HepG2 (cell line): ENCODE measurements at regions not wholly inside any gene's neighbourhood (a gene's known extent, or its start where the extent isn't known, plus 50 kb on each side); places are given as distances from the start of the nearest gene placed in this dataset.

ENCODE experiments used
- ATAC-seq: fragments of 200-7000 bp; cut with Tn5 transposase; 3 replicates; pipeline ENCODE4 v1.9.1; 2020; ENCODE audit warnings: mild to moderate bottlenecking, moderate library complexity
- BruUV-seq: library from RNA; stranded (reverse); fragments of 400-500 nt; replicated peaks from 2 replicates; lab custom pipeline; 2021; lab: Mats Ljungman, UMichigan
- CTCF ChIA-PET: fragments of 300-600 bp; formaldehyde crosslinking; extraction: SDS; loops from one replicate; lab custom pipeline; 2021; ENCODE audit warnings: low total read pairs, inconsistent platforms, low intra/inter-chr PET ratio; lab: Yijun Ruan, JAX
- POLR2A ChIA-PET: fragments of 350-600 bp; sonication (Branson Sonifier 250); formaldehyde crosslinking; loops from one replicate; lab custom pipeline; 2020; ENCODE audit warnings: antibody characterized with exemption, inconsistent platforms; lab: Yijun Ruan, JAX
- DNase-seq: peaks from one replicate; pipeline ENCODE4 v3.0.0-alpha.2; 2015; ENCODE audit warnings: low spot score
- FAIRE-seq: peaks from 3 replicates; lab custom pipeline; 2011; peaks lifted over from hg19 to GRCh38; lab: Jason Lieb, UNC
- H2AFZ ChIP-seq: one replicate; pipeline ENCODE4 v1.6.1; 2011; ENCODE audit warnings: low read length, inconsistent platforms
- H3K27ac ChIP-seq: fragments of 300-600 bp; 3 replicates; pipeline ENCODE4 v1.8.0; 2011; ENCODE audit warnings: mixed run types, mild to moderate bottlenecking, mixed read lengths, low read length, inconsistent platforms; ENCODE audit not compliant: insufficient read depth; ENCODE audit errors: extremely low read length
- H3K27me3 ChIP-seq, 2 experiments: fragments of 200-600 bp in 1 of 2; 2 replicates in 1 of 2; 3 replicates in 1 of 2; pipeline versions ENCODE4 v1.6.0 to v1.8.0; 2011; ENCODE audit warnings: low read length in 2 of 2, mild to moderate bottlenecking in 2 of 2, moderate library complexity in 2 of 2, inconsistent platforms in 1 of 2; ENCODE audit not compliant: insufficient read depth in 2 of 2, control insufficient read depth in 1 of 2
- H3K36me3 ChIP-seq, 2 experiments: fragments of 200-600 bp in 1 of 2; replicated peaks in 1 of 2; 2 replicates in 1 of 2; 3 replicates in 1 of 2; pipeline versions ENCODE4 v1.5.1 to v1.8.0; 2011; ENCODE audit warnings: low read length in 2 of 2, inconsistent platforms in 1 of 2; ENCODE audit not compliant: insufficient read depth in 2 of 2, control insufficient read depth in 1 of 2
- H3K4me1 ChIP-seq: 2 replicates; pipeline ENCODE4 v1.5.1; 2012; ENCODE audit warnings: low read length, inconsistent platforms; ENCODE audit not compliant: insufficient read depth
- H3K4me2 ChIP-seq: 2 replicates; pipeline ENCODE4 v1.6.0; 2011; ENCODE audit warnings: low read depth, low read length, inconsistent platforms
- H3K4me3 ChIP-seq, 3 experiments: fragments of 200-600 bp in 1 of 3; sonication (generic), shearing (Covaris generic) in 1 of 3; replicated peaks in 1 of 3; 2 replicates each; pipeline ENCODE4 v1.5.1; 2011 to 2016; ENCODE audit warnings: low read length in 3 of 3, inconsistent platforms in 2 of 3, low read depth in 2 of 3, mild to moderate bottlenecking in 2 of 3, control low read depth in 1 of 3, mixed read lengths in 1 of 3; ENCODE audit not compliant: insufficient read depth in 1 of 3
- H3K79me2 ChIP-seq: one replicate; pipeline ENCODE4 v1.6.1; 2011; ENCODE audit warnings: low read length, inconsistent platforms; ENCODE audit not compliant: insufficient read depth
- H3K9ac ChIP-seq: 2 replicates; pipeline ENCODE4 v1.6.0; 2011; ENCODE audit warnings: mild to moderate bottlenecking, low read depth, low read length, inconsistent platforms; ENCODE audit not compliant: insufficient read depth
- H3K9me3 ChIP-seq: 2 replicates; pipeline ENCODE4 v1.5.1; 2012; ENCODE audit warnings: mild to moderate bottlenecking, low read length
- H4K20me1 ChIP-seq: 2 replicates; pipeline ENCODE4 v1.6.0; 2011; ENCODE audit warnings: inconsistent platforms, mild to moderate bottlenecking, low read length, moderate library complexity; ENCODE audit not compliant: insufficient read depth
- CBX2 ChIP-seq, 2 experiments: fragments of 200-600 bp in 1 of 2; sonication (generic); formaldehyde crosslinking in 1 of 2; IDR thresholded peaks; 2 replicates each; pipeline versions ENCODE4 v1.7.0 to v1.8.1; 2018 to 2022; ENCODE audit warnings: low read depth in 2 of 2, low read length in 1 of 2, mild to moderate bottlenecking in 1 of 2, missing genetic modification reagents in 1 of 2
- FOSL2 ChIP-seq: sonication (generic); formaldehyde crosslinking; IDR thresholded peaks from 2 replicates; pipeline ENCODE4 v1.4.0; 2020; ENCODE audit warnings: missing genetic modification reagents
- GABPA ChIP-seq, 2 experiments: IDR thresholded peaks; 2 replicates each; pipeline ENCODE4 v1.6.1; 2011 to 2016; ENCODE audit warnings: low read depth in 2 of 2, low read length in 1 of 2, missing biosample characterization in 1 of 2, missing genetic modification characterization in 1 of 2
- IKZF4 ChIP-seq: sonication (generic); formaldehyde crosslinking; IDR thresholded peaks from 2 replicates; pipeline ENCODE4 v1.5.1; 2020; ENCODE audit warnings: borderline replicate concordance, mild to moderate bottlenecking, low read depth, missing genetic modification reagents; ENCODE audit errors: not compliant biosample characterization
- KLF6 ChIP-seq: IDR thresholded peaks from 2 replicates; pipeline ENCODE4 v1.8.0; 2016; ENCODE audit warnings: missing biosample characterization, missing genetic modification reagents
- NFYC ChIP-seq: IDR thresholded peaks from 2 replicates; pipeline ENCODE4 v1.6.1; 2016; ENCODE audit warnings: missing genetic modification reagents, missing compliant biosample characterization
- ZNF652 ChIP-seq: IDR thresholded peaks from 2 replicates; pipeline ENCODE4 v1.6.1; 2016; ENCODE audit warnings: low read depth, borderline replicate concordance
- ZNF841 ChIP-seq: sonication (generic); formaldehyde crosslinking; IDR thresholded peaks from 2 replicates; pipeline ENCODE4 v1.8.1; 2023; ENCODE audit warnings: missing genetic modification reagents, borderline replicate concordance
- WGBS: methylation state at CpG from one replicate; pipeline ENCODE4 v1.1.6; 2017; ENCODE audit warnings: low lambda C conversion rate; 5-methylcytosine and 5-hydroxymethylcytosine counted together
- in situ Hi-C: cut with HindIII; loops from 2 replicates; pipeline ENCODE4 v1.10.0; 2017; ENCODE audit warnings: low pct_unique_long_range_greater_than_20kb; ENCODE audit not compliant: extremely low pct_ligation_motif_present
- intact Hi-C: fragments of 100-400 bp; cut with micrococcal nuclease; formaldehyde crosslinking; loops from one replicate; pipeline ENCODE4 v1.10.0; 2022; ENCODE audit not compliant: unreplicated experiment
- TF ChIP-seq, protein P1 (sequence below): sonication (generic); formaldehyde crosslinking; IDR thresholded peaks from 2 replicates; pipeline ENCODE4 v1.8.1; 2023; ENCODE audit warnings: mild to moderate bottlenecking, moderate library complexity, missing genetic modification reagents
- TF ChIP-seq, protein P2 (sequence below): sonication (generic); formaldehyde crosslinking; IDR thresholded peaks from 2 replicates; pipeline ENCODE4 v1.8.0; 2022; ENCODE audit warnings: mild to moderate bottlenecking, missing genetic modification reagents, moderate library complexity
- TF ChIP-seq, protein P3 (sequence below): IDR thresholded peaks from 2 replicates; pipeline ENCODE4 v1.6.1; 2016; ENCODE audit warnings: low read depth, missing genetic modification reagents, missing compliant biosample characterization

DNA sequence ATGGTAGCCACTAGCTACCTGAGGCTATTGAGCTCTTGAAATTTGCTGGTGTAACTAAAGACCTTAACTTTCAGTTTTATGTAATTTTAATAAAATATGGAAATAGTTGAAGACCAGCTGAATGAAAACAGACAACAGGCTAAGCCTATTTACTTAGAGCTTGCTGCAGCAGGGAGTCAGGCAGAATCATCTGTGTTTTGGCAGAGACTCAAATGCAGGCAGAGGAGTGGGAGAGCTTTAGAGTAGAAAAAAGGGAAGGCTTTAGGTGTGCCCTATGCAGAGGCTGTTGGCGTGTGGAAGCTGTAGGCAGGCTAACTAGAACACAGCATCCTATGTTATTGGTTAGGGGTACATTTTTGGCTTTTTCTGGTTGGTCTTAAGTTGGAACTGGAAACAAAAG, 304.9 kb upstream of the NBEA start:
- no TSS peak for BruUV-seq
- no peak for FAIRE-seq
- in situ Hi-C loops (no loop called here), intact Hi-C loops (no loop called here)
- no peak for TF ChIP-seq ZNF841 (CRISPR knock-in tag)
- TF ChIP-seq, protein P1, sequence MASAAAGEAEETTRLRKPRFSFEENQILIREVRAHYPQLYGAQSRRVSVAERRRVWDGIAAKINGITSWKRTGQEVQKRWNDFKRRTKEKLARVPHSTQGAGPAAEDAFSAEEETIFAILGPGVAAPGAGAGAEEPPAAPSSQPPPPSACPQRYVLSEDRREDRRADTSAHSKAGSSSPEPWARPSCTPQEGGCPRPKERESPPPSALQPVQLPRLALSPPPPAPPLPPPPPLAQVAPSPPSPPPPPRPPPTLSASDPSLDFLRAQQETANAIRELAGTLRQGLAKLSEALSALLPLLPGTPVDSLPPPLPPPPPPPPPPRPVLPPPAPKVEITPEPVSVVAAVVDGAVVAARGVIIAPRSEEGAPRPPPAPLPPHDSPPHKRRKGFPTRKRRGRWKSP (CRISPR knock-in tag): no peak
- no peak for TF ChIP-seq NFYC (CRISPR knock-in tag)
- TF ChIP-seq GABPA (IDR thresholded peaks at IDR 0.05; ENCODE audit: low read depth, low read length): no peak
- no peak for TF ChIP-seq GABPA (CRISPR knock-in tag; IDR thresholded peaks at IDR 0.05; ENCODE audit: low read depth)
- TF ChIP-seq KLF6 (CRISPR knock-in tag): no peak
- TF ChIP-seq, protein P2, sequence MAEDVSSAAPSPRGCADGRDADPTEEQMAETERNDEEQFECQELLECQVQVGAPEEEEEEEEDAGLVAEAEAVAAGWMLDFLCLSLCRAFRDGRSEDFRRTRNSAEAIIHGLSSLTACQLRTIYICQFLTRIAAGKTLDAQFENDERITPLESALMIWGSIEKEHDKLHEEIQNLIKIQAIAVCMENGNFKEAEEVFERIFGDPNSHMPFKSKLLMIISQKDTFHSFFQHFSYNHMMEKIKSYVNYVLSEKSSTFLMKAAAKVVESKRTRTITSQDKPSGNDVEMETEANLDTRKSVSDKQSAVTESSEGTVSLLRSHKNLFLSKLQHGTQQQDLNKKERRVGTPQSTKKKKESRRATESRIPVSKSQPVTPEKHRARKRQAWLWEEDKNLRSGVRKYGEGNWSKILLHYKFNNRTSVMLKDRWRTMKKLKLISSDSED (CRISPR knock-in tag): no peak
- no peak for TF ChIP-seq ZNF652 (CRISPR knock-in tag)
- TF ChIP-seq FOSL2 (CRISPR knock-in tag): no peak
- TF ChIP-seq, protein P3, sequence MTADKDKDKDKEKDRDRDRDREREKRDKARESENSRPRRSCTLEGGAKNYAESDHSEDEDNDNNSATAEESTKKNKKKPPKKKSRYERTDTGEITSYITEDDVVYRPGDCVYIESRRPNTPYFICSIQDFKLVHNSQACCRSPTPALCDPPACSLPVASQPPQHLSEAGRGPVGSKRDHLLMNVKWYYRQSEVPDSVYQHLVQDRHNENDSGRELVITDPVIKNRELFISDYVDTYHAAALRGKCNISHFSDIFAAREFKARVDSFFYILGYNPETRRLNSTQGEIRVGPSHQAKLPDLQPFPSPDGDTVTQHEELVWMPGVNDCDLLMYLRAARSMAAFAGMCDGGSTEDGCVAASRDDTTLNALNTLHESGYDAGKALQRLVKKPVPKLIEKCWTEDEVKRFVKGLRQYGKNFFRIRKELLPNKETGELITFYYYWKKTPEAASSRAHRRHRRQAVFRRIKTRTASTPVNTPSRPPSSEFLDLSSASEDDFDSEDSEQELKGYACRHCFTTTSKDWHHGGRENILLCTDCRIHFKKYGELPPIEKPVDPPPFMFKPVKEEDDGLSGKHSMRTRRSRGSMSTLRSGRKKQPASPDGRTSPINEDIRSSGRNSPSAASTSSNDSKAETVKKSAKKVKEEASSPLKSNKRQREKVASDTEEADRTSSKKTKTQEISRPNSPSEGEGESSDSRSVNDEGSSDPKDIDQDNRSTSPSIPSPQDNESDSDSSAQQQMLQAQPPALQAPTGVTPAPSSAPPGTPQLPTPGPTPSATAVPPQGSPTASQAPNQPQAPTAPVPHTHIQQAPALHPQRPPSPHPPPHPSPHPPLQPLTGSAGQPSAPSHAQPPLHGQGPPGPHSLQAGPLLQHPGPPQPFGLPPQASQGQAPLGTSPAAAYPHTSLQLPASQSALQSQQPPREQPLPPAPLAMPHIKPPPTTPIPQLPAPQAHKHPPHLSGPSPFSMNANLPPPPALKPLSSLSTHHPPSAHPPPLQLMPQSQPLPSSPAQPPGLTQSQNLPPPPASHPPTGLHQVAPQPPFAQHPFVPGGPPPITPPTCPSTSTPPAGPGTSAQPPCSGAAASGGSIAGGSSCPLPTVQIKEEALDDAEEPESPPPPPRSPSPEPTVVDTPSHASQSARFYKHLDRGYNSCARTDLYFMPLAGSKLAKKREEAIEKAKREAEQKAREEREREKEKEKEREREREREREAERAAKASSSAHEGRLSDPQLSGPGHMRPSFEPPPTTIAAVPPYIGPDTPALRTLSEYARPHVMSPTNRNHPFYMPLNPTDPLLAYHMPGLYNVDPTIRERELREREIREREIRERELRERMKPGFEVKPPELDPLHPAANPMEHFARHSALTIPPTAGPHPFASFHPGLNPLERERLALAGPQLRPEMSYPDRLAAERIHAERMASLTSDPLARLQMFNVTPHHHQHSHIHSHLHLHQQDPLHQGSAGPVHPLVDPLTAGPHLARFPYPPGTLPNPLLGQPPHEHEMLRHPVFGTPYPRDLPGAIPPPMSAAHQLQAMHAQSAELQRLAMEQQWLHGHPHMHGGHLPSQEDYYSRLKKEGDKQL (CRISPR knock-in tag): no peak
- no peak for TF ChIP-seq IKZF4
- no peak for TF ChIP-seq CBX2 (IDR thresholded peaks at IDR 0.05; ENCODE audit: low read depth, low read length)
- TF ChIP-seq CBX2 (CRISPR knock-in tag; IDR thresholded peaks at IDR 0.05; ENCODE audit: low read depth): no peak
- ChIA-PET POLR2A (no interaction called here), CTCF (no interaction called here)
- DNase-seq: no peak
- H3K27me3 ChIP-seq: no peaks in the 10 kb centered on the region; a peak in 1 of 5 replicates
- no peak overlapping the region for H3K9ac ChIP-seq
- no peaks in the 10 kb centered on the region for H3K4me1 ChIP-seq
- H3K27ac ChIP-seq: no peak overlapping the region
- H3K79me2 ChIP-seq: no peaks in the 10 kb centered on the region
- H3K4me2 ChIP-seq: no peak overlapping the region
- WGBS: 0% methylated on average over 1 of the region's 1 CpG
- no peak overlapping the region for H2AFZ ChIP-seq
- ATAC-seq: no peak
- H3K4me3 ChIP-seq: no peak overlapping the region
- no peaks in the 10 kb centered on the region for H4K20me1 ChIP-seq
- H3K9me3 ChIP-seq: no peaks in the 10 kb centered on the region
- H3K36me3 ChIP-seq: no peaks in the 10 kb centered on the region
